H9 (cell line): ENCODE measurements at regions not wholly inside any gene's neighbourhood (a gene's known extent, or its start where the extent isn't known, plus 50 kb on each side); places are given as distances from the start of the nearest gene placed in this dataset.
"Not testable (repeated sequence)": the region's sequence is repeated elsewhere in the genome, so short reads cannot be mapped to it uniquely, and the experiment has no call there.

ENCODE experiments used
- DNase-seq: peaks from one replicate; pipeline ENCODE4 v3.0.0-alpha.2; 2017
- H2AFZ ChIP-seq: one replicate; pipeline ENCODE4 v1.6.1; 2013; ENCODE audit warnings: mild to moderate bottlenecking, low read length, control low read depth, moderate library complexity
- H2AK5ac ChIP-seq: 2 replicates; pipeline ENCODE4 v1.6.1; 2013; ENCODE audit warnings: low read length, control low read depth, mixed read lengths; ENCODE audit not compliant: insufficient read length
- H2BK120ac ChIP-seq: one replicate; pipeline ENCODE4 v1.6.1; 2013; ENCODE audit warnings: low read depth, mild to moderate bottlenecking, low read length, control low read depth, inconsistent platforms; ENCODE audit not compliant: poor library complexity, severe bottlenecking
- H2BK12ac ChIP-seq: 2 replicates; pipeline ENCODE4 v1.6.1; 2013; ENCODE audit warnings: low read length, control low read depth, mixed read lengths, low read depth; ENCODE audit not compliant: insufficient read length
- H2BK15ac ChIP-seq: 2 replicates; pipeline ENCODE4 v1.6.1; 2013; ENCODE audit warnings: low read depth, low read length, control low read depth
- H2BK20ac ChIP-seq: one replicate; pipeline ENCODE4 v1.6.1; 2013; ENCODE audit warnings: low read depth, mild to moderate bottlenecking, low read length, control low read depth, inconsistent platforms; ENCODE audit not compliant: poor library complexity, severe bottlenecking
- H2BK5ac ChIP-seq: 2 replicates; pipeline ENCODE4 v1.6.1; 2013; ENCODE audit warnings: low read length, control low read depth, mixed read lengths; ENCODE audit not compliant: insufficient read length
- H3K14ac ChIP-seq: 2 replicates; pipeline ENCODE4 v1.6.1; 2013; ENCODE audit warnings: low read length, control low read depth; ENCODE audit not compliant: insufficient read depth
- H3K18ac ChIP-seq: 2 replicates; pipeline ENCODE4 v1.6.1; 2013; ENCODE audit warnings: low read depth, mild to moderate bottlenecking, mixed read lengths, low read length, control low read depth; ENCODE audit not compliant: insufficient read length
- H3K23ac ChIP-seq: 2 replicates; pipeline ENCODE4 v1.6.1; 2013; ENCODE audit warnings: low read length, control low read depth, mixed read lengths, low read depth; ENCODE audit not compliant: insufficient read length
- H3K23me2 ChIP-seq: 2 replicates; pipeline ENCODE4 v1.6.1; 2013; ENCODE audit warnings: low read depth, mild to moderate bottlenecking, mixed read lengths, low read length, control low read depth; ENCODE audit not compliant: insufficient read length, poor library complexity, severe bottlenecking
- H3K27ac ChIP-seq: 2 replicates; pipeline ENCODE4 v1.5.1; 2013; ENCODE audit warnings: low read length, control low read depth, mixed read lengths, low read depth; ENCODE audit not compliant: insufficient read length
- H3K27me3 ChIP-seq: 2 replicates; pipeline ENCODE4 v1.6.1; 2013; ENCODE audit warnings: low read length, control low read depth, inconsistent platforms; ENCODE audit not compliant: insufficient read depth
- H3K4ac ChIP-seq: 2 replicates; pipeline ENCODE4 v1.6.1; 2013; ENCODE audit warnings: low read depth, mild to moderate bottlenecking, control low read depth, inconsistent platforms, low read length, moderate library complexity
- H3K4me1 ChIP-seq: 2 replicates; pipeline ENCODE4 v1.6.1; 2013; ENCODE audit warnings: low read length, control low read depth, inconsistent platforms; ENCODE audit not compliant: insufficient read depth
- H3K4me2 ChIP-seq: 2 replicates; pipeline ENCODE4 v1.6.1; 2013; ENCODE audit warnings: low read length, control low read depth, mixed read lengths; ENCODE audit not compliant: insufficient read length, insufficient read depth
- H3K56ac ChIP-seq: 2 replicates; pipeline ENCODE4 v1.6.1; 2013; ENCODE audit warnings: low read depth, mild to moderate bottlenecking, mixed read lengths, low read length, control low read depth; ENCODE audit not compliant: insufficient read length
- H3K79me1 ChIP-seq: 2 replicates; pipeline ENCODE4 v1.6.1; 2013; ENCODE audit warnings: low read depth, mild to moderate bottlenecking, moderate library complexity, low read length, control low read depth, inconsistent platforms; ENCODE audit not compliant: insufficient read depth, poor library complexity, severe bottlenecking
- H3K79me2 ChIP-seq: 2 replicates; pipeline ENCODE4 v1.6.1; 2013; ENCODE audit warnings: low read length, control low read depth, inconsistent platforms; ENCODE audit not compliant: insufficient read depth
- H3K9ac ChIP-seq: 2 replicates; pipeline ENCODE4 v1.6.1; 2013; ENCODE audit warnings: low read length, control low read depth, mixed read lengths; ENCODE audit not compliant: insufficient read length; ENCODE audit errors: extremely low read depth
- H3K9me3 ChIP-seq: one replicate; pipeline ENCODE4 v1.6.1; 2013; ENCODE audit warnings: low read depth, low read length, inconsistent platforms; ENCODE audit not compliant: control insufficient read depth
- H3T11ph ChIP-seq: one replicate; pipeline ENCODE4 v1.6.1; 2013; ENCODE audit warnings: mild to moderate bottlenecking, low read length, control low read depth, inconsistent platforms
- H4K20me1 ChIP-seq: one replicate; pipeline ENCODE4 v1.6.1; 2013; ENCODE audit not compliant: control insufficient read depth, insufficient read length, insufficient read depth
- H4K5ac ChIP-seq: 2 replicates; pipeline ENCODE4 v1.6.1; 2013; ENCODE audit warnings: low read depth, mild to moderate bottlenecking, mixed read lengths, low read length, control low read depth; ENCODE audit not compliant: insufficient read length
- H4K8ac ChIP-seq: replicated peaks from 2 replicates; pipeline ENCODE4 v1.6.1; 2013; ENCODE audit warnings: low read length, control low read depth, mixed read lengths, low read depth; ENCODE audit not compliant: insufficient read length
- H4K91ac ChIP-seq: 2 replicates; pipeline ENCODE4 v1.6.1; 2013; ENCODE audit warnings: low read depth, mild to moderate bottlenecking, moderate library complexity, mixed read lengths, low read length, control low read depth; ENCODE audit not compliant: insufficient read length
- H3K27ac Mint-ChIP-seq, 3 experiments: 2 replicates in 2 of 3; 3 replicates in 1 of 3; pipeline ENCODE4 v1.8.0; 2020 to 2021; ENCODE audit warnings: mixed read lengths in 3 of 3, mild to moderate bottlenecking in 1 of 3, moderate library complexity in 1 of 3
- H3K27me3 Mint-ChIP-seq: 2 replicates; pipeline ENCODE4 v1.8.0; 2021; ENCODE audit warnings: low read depth, mild to moderate bottlenecking, moderate library complexity, mixed read lengths
- H3K36me3 Mint-ChIP-seq, 3 experiments: 2 replicates in 2 of 3; 3 replicates in 1 of 3; pipeline ENCODE4 v1.8.0; 2020 to 2021; ENCODE audit warnings: low read depth in 3 of 3, mixed read lengths in 3 of 3; ENCODE audit not compliant: insufficient read depth in 1 of 3
- H3K4me1 Mint-ChIP-seq, 2 experiments: 2 replicates each; pipeline ENCODE4 v1.8.0; 2020; ENCODE audit warnings: mixed read lengths in 2 of 2
- H3K4me3 Mint-ChIP-seq, 2 experiments: 2 replicates in 1 of 2; 3 replicates in 1 of 2; pipeline ENCODE4 v1.8.0; 2020 to 2021; ENCODE audit warnings: mild to moderate bottlenecking in 2 of 2, mixed read lengths in 2 of 2, moderate library complexity in 1 of 2
- H3K9me3 Mint-ChIP-seq, 2 experiments: 2 replicates in 1 of 2; 3 replicates in 1 of 2; pipeline ENCODE4 v1.8.0; 2020; ENCODE audit warnings: mild to moderate bottlenecking in 2 of 2, mixed read lengths in 2 of 2, moderate library complexity in 1 of 2
- WGBS: extraction: QIAGEN DNeasy Blood & Tissue Kit; methylation state at CpG from one replicate; pipeline ENCODE4 v1.1.7; 2013; ENCODE audit warnings: missing lambda C conversion rate, low lambda C conversion rate, mixed read lengths; ENCODE audit not compliant: insufficient read length; ENCODE audit errors: extremely low coverage; 5-methylcytosine and 5-hydroxymethylcytosine counted together

DNA sequence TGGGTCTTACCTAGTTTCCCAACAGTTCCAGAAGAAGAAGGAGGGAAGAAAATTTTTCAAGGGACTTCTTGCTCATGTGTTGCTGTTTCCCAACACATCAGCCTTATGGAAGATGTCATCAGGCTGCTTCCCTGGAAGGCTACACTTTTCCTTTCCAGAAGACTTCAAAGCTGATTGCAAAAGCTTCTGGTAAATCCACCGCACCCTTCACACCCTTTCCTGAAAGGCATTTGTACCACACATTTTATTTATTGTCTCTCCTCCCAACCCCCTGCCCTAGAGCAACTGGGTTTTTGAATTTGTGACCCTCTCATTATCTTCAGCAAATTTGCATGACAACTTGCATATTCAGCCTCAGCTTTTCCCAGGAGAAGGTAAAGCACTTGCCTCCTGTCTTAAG lies 80.5 kb upstream of the POTED start:
- not testable (repeated sequence) for H3K27me3 Mint-ChIP-seq, H2BK120ac ChIP-seq, H3K4me2 ChIP-seq, H3K14ac ChIP-seq, H3K4me1 Mint-ChIP-seq, H3K9ac ChIP-seq, DNase-seq, H2BK15ac ChIP-seq, H3K18ac ChIP-seq, H4K91ac ChIP-seq, H2AK5ac ChIP-seq, H2BK12ac ChIP-seq, H3K27me3 ChIP-seq, H3K4me3 Mint-ChIP-seq, H3K4ac ChIP-seq, H4K20me1 ChIP-seq, H3K56ac ChIP-seq, H3K79me2 ChIP-seq, H3T11ph ChIP-seq, H4K5ac ChIP-seq, H3K23ac ChIP-seq, H3K4me1 ChIP-seq, H3K27ac Mint-ChIP-seq, H3K27ac ChIP-seq, H2BK5ac ChIP-seq, H3K23me2 ChIP-seq, H2BK20ac ChIP-seq, H3K79me1 ChIP-seq, H4K8ac ChIP-seq, H2AFZ ChIP-seq, H3K36me3 Mint-ChIP-seq
- H3K9me3 Mint-ChIP-seq, result peaks cover 32 to 41% of the 10 kb centered on the region in 2 experiments
- peaks cover 16% of the 10 kb centered on the region for H3K9me3 ChIP-seq
- no CpG with 5 or more reads among the region's 1 CpG for WGBS

DNA sequence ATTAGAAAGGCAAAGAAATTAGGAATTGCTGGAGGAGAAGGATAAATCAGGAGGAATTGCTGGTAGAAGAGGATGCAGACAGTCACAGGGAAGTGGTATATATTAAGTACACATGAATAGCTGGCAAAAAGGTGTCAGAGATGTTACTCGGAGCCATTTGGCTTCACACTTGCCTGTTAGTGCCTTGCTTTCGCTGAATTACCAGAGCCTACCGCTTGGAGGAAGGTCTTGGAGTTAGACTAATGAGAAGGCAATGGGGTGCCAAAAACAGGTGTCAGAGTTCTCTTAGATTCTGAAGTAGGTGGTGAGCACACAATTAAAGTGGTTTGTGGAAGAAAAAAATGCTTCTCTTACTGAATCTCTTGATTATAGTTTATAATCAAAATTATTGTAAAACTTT lies 79.9 kb upstream of the POTED start:
- WGBS, result no CpG with 5 or more reads among the region's 3 CpGs
- not testable (repeated sequence) for H2AK5ac ChIP-seq, H2BK120ac ChIP-seq, H3K27ac Mint-ChIP-seq, H3K14ac ChIP-seq, H3K23me2 ChIP-seq, H3T11ph ChIP-seq, H3K9ac ChIP-seq, H3K36me3 Mint-ChIP-seq, H4K20me1 ChIP-seq, H3K4me1 ChIP-seq, H3K79me2 ChIP-seq, H4K5ac ChIP-seq, H3K56ac ChIP-seq, H3K27ac ChIP-seq, H2AFZ ChIP-seq, H3K4me2 ChIP-seq, H2BK20ac ChIP-seq, H4K91ac ChIP-seq, H3K4me3 Mint-ChIP-seq, H3K18ac ChIP-seq, H3K27me3 ChIP-seq, H3K4me1 Mint-ChIP-seq, H2BK15ac ChIP-seq, H2BK5ac ChIP-seq, H4K8ac ChIP-seq, DNase-seq, H3K27me3 Mint-ChIP-seq, H3K23ac ChIP-seq, H3K79me1 ChIP-seq, H2BK12ac ChIP-seq, H3K4ac ChIP-seq
- H3K9me3 Mint-ChIP-seq, result peaks cover 32 to 41% of the 10 kb centered on the region in 2 experiments
- H3K9me3 ChIP-seq, result peaks cover 16% of the 10 kb centered on the region
